Chondrocyte (in vitro differentiated cells): ENCODE measurements at regions not wholly inside any gene's neighbourhood (a gene's known extent, or its start where the extent isn't known, plus 50 kb on each side); places are given as distances from the start of the nearest gene placed in this dataset.
A peak's percentile ranks its signal among the peaks of the same experiment; 100 is the strongest.

ENCODE experiments used
- DNase-seq: peaks from one replicate; pipeline ENCODE4 v3.0.0; 2021; ENCODE audit warnings: mixed read lengths, low spot score
- H3K27ac Mint-ChIP-seq: one replicate; pipeline ENCODE4 v1.8.0; 2021; ENCODE audit warnings: mild to moderate bottlenecking, moderate library complexity, mixed read lengths; ENCODE audit not compliant: unreplicated experiment
- H3K27me3 Mint-ChIP-seq: 2 replicates; pipeline ENCODE4 v1.8.0; 2021; ENCODE audit warnings: low read depth, mixed read lengths
- H3K36me3 Mint-ChIP-seq: 2 replicates; pipeline ENCODE4 v1.8.0; 2021; ENCODE audit warnings: low read depth, mixed read lengths
- H3K4me1 Mint-ChIP-seq: 2 replicates; pipeline ENCODE4 v1.8.0; 2021; ENCODE audit warnings: low read depth, mild to moderate bottlenecking, mixed read lengths
- H3K4me3 Mint-ChIP-seq: one replicate; pipeline ENCODE4 v1.8.0; 2021; ENCODE audit warnings: mild to moderate bottlenecking, moderate library complexity, mixed read lengths; ENCODE audit not compliant: unreplicated experiment
- H3K9me3 Mint-ChIP-seq: 2 replicates; pipeline ENCODE4 v1.8.0; 2021; ENCODE audit warnings: low read depth, mixed read lengths
- TF ChIP-seq, protein P1 (sequence below): fragments of 200-600 bp; sonication (generic); IDR thresholded peaks from 2 replicates; pipeline ENCODE4 v1.5.0; 2021; ENCODE audit warnings: antibody characterized with exemption, mild to moderate bottlenecking, moderate library complexity

DNA sequence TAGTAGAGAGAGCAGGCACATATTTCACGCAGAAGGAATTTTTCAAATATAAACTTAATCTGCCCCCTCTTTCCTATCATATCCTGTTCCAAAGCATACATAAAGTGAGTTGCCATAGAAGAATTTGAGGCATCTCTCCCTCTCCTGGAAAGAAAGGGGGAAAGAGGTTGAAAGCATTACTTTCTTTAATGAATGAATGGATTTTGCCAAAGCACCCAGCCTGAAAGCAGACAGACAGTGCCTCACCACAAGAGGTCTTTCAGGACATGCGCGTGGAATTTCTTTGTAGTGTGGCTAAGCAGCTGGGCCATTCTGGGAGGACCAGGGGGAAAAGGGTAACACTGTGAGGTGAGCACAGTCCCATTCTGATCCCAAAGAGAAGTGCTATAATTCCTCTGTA is 651.4 kb downstream of the IQCM start:
- DNase-seq = no peak
- H3K27me3 Mint-ChIP-seq = peaks cover 4% of the 10 kb centered on the region
- no peaks in the 10 kb centered on the region for H3K36me3 Mint-ChIP-seq
- TF ChIP-seq, protein P1, sequence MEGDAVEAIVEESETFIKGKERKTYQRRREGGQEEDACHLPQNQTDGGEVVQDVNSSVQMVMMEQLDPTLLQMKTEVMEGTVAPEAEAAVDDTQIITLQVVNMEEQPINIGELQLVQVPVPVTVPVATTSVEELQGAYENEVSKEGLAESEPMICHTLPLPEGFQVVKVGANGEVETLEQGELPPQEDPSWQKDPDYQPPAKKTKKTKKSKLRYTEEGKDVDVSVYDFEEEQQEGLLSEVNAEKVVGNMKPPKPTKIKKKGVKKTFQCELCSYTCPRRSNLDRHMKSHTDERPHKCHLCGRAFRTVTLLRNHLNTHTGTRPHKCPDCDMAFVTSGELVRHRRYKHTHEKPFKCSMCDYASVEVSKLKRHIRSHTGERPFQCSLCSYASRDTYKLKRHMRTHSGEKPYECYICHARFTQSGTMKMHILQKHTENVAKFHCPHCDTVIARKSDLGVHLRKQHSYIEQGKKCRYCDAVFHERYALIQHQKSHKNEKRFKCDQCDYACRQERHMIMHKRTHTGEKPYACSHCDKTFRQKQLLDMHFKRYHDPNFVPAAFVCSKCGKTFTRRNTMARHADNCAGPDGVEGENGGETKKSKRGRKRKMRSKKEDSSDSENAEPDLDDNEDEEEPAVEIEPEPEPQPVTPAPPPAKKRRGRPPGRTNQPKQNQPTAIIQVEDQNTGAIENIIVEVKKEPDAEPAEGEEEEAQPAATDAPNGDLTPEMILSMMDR = no peak
- H3K9me3 Mint-ChIP-seq = no peaks in the 10 kb centered on the region
- no peak overlapping the region for H3K4me3 Mint-ChIP-seq
- H3K27ac Mint-ChIP-seq = peak overlapping the region; percentile 9
- H3K4me1 Mint-ChIP-seq = peaks cover 19% of the 10 kb centered on the region

DNA sequence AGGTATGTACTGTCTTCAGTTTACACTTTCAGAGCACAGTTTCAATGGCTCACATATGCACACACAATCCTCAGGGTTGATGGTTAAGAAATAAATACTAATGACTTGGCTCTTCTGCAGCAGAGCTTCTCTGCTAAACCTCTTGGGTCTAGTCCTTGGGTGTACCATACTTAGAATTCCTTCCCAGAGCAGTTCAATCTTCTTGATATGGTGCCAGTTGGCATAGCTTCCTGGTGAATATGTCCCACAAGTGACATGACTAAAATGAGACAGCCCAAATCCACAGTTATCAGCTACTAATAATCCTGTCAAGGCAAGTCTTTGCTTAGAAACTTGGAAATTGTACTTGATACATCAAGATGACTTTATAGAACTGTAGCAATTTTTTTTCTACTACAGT is 654.4 kb downstream of the IQCM start:
- Mint-ChIP-seq H3K9me3 (no peaks in the 10 kb centered on the region), H3K4me3 (no peak overlapping the region), H3K27ac (no peak overlapping the region), H3K4me1 (peaks cover 13% of the 10 kb centered on the region), H3K36me3 (no peaks in the 10 kb centered on the region), H3K27me3 (no peaks in the 10 kb centered on the region)
- TF ChIP-seq, protein P1 = no peak
- no peak for DNase-seq

DNA sequence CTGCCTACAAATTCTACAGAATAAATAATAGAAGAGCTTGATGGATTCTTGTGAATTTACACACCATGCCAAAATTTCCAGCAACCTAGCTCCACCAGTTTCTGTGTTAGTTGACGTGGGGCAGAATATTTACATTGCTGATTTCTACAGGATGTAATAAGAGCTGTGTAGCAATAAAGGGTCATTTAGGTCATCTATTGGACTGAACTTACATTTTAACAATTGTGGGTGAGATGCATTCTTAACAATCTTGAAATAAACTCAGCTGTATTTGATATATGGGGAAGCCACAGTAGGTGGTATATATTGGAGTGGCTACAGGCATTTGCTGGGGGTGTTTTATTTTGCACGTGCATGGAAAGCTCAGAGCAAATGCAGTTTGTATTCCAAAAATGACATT is 655.3 kb downstream of the IQCM start:
- no peak overlapping the region for H3K27ac Mint-ChIP-seq
- no peaks in the 10 kb centered on the region for H3K36me3 Mint-ChIP-seq
- peaks cover 12% of the 10 kb centered on the region for H3K4me1 Mint-ChIP-seq
- H3K27me3 Mint-ChIP-seq = no peaks in the 10 kb centered on the region
- no peaks in the 10 kb centered on the region for H3K9me3 Mint-ChIP-seq
- H3K4me3 Mint-ChIP-seq = no peak overlapping the region
- no peak for DNase-seq
- TF ChIP-seq, protein P1 = no peak

DNA sequence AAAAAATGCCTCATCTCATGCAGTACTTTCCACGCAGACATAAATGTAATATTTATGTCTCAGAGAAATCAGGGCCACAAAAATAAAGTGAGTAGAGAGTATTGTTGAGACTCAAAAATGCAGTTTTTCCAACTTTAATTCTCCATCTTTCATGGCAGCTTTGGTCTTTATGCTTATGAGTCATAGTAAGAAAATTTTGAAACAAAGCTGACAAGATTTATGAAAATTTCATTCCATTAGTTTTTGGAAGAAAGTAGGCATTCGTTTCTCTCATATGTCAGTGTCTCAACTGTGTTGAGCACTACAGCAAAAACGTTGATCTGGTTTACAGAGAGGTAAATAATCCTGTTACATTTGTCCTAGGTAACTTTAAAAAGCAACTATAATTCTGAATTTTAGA is 656.8 kb downstream of the IQCM start:
- Mint-ChIP-seq H3K9me3 (no peaks in the 10 kb centered on the region), H3K4me1 (peaks cover 4% of the 10 kb centered on the region), H3K4me3 (no peak overlapping the region), H3K36me3 (no peaks in the 10 kb centered on the region), H3K27me3 (no peaks in the 10 kb centered on the region), H3K27ac (no peak overlapping the region)
- TF ChIP-seq, protein P1 = no peak
- DNase-seq = no peak

DNA sequence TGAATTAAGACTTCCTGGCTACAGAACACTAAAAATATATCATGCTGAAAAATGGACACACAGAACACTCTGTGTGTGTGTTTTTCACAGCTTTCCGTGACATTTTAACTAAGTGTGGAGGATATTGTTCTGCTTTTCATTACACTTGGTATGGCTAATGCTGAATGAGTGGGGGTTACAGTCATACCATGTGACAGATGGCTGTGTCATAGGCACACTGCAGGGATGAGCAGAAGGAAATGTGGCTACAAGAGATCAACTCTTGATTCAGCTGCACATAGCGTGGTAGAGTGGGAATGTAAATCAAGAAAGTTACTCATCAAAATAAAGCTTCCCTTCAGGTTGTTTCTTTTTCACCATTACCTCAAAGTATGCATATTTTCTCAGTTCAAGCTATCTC is 669.8 kb downstream of the IQCM start:
- H3K27ac Mint-ChIP-seq = no peak overlapping the region
- no peaks in the 10 kb centered on the region for H3K4me1 Mint-ChIP-seq
- TF ChIP-seq, protein P1 = no peak
- no peaks in the 10 kb centered on the region for H3K36me3 Mint-ChIP-seq
- no peak for DNase-seq
- peaks cover 7% of the 10 kb centered on the region for H3K27me3 Mint-ChIP-seq
- H3K9me3 Mint-ChIP-seq = no peaks in the 10 kb centered on the region
- no peak overlapping the region for H3K4me3 Mint-ChIP-seq
